Activated CD8-positive, alpha-beta memory T cell treated with anti-CD3 and anti-CD28 coated beads, Interleukin-2, amount 10 ng/mL, durations not matched to agents 7 days and 5 days (primary cell): ENCODE measurements at regions not wholly inside any gene's neighbourhood (a gene's known extent, or its start where the extent isn't known, plus 50 kb on each side); places are given as distances from the start of the nearest gene placed in this dataset.
"Not testable (repeated sequence)": the region's sequence is repeated elsewhere in the genome, so short reads cannot be mapped to it uniquely, and the experiment has no call there.

ENCODE experiments used
- ATAC-seq: fragments of 150-1000 bp; cut with Tn5 transposase; one replicate; pipeline ENCODE4 v1.10.0; 2021; ENCODE audit warnings: moderate library complexity
- CTCF ChIA-PET: fragments of 350-600 bp; sonication (Branson Sonifier 250); formaldehyde crosslinking; loops from one replicate; lab custom pipeline; 2021; ENCODE audit warnings: antibody characterized with exemption; lab: Charles Lee
- DNase-seq: peaks from one replicate; pipeline ENCODE4 v3.0.0-alpha.2; 2020
- H3K27ac Mint-ChIP-seq: one replicate; pipeline ENCODE4 v1.8.0; 2021; ENCODE audit warnings: mild to moderate bottlenecking, mixed read lengths
- H3K27me3 Mint-ChIP-seq: one replicate; pipeline ENCODE4 v1.8.0; 2021; ENCODE audit warnings: mixed read lengths
- H3K36me3 Mint-ChIP-seq: one replicate; pipeline ENCODE4 v1.8.0; 2021; ENCODE audit warnings: mild to moderate bottlenecking, mixed read lengths
- H3K4me1 Mint-ChIP-seq: one replicate; pipeline ENCODE4 v1.8.0; 2021; ENCODE audit warnings: mixed read lengths
- H3K4me3 Mint-ChIP-seq: one replicate; pipeline ENCODE4 v1.8.0; 2021; ENCODE audit warnings: mild to moderate bottlenecking, moderate library complexity, mixed read lengths
- H3K9me3 Mint-ChIP-seq: one replicate; pipeline ENCODE4 v1.8.0; 2022; ENCODE audit warnings: low read depth, mixed read lengths

DNA sequence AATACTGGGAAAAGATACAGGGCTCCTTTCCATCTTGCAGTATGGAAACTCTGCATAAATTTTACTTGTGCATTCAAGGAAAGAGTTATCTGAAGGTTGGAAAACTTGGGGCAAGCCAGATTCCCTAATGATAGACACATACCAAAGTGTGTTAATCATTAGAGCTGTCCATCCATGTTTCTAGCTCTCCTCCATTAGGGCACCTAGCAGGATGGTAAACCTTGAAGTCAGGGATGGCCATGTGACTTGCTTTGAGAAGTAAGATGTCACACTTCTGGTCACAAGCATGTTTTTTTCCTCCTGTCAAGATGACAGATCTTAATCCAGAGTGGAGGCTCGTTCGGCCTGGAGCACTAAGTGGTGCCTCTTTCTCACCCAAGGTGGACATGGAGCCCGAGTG lies 241.9 kb upstream of the RUNX1 start:
- ATAC-seq (no peak), DNase-seq (no peak)
- CTCF ChIA-PET = no interaction called here
- H3K9me3 Mint-ChIP-seq = peaks cover 18% of the 10 kb centered on the region
- H3K27me3 Mint-ChIP-seq = peaks cover 5% of the 10 kb centered on the region
- no peak overlapping the region for H3K27ac Mint-ChIP-seq
- H3K4me3 Mint-ChIP-seq = no peak overlapping the region
- H3K4me1 Mint-ChIP-seq = no peaks in the 10 kb centered on the region
- peaks cover 3% of the 10 kb centered on the region for H3K36me3 Mint-ChIP-seq

GRCh38 chr21:35288238-35288637 lies 239.1 kb upstream of the RUNX1 start:
- peaks cover 3% of the 10 kb centered on the region for H3K36me3 Mint-ChIP-seq
- peaks cover 5% of the 10 kb centered on the region for H3K27me3 Mint-ChIP-seq
- CTCF ChIA-PET = no interaction called here
- H3K4me1 Mint-ChIP-seq = no peaks in the 10 kb centered on the region
- DNase-seq = no peak
- no peak for ATAC-seq
- no peak overlapping the region for H3K4me3 Mint-ChIP-seq
- no peak overlapping the region for H3K27ac Mint-ChIP-seq
- peaks cover 20% of the 10 kb centered on the region for H3K9me3 Mint-ChIP-seq

DNA sequence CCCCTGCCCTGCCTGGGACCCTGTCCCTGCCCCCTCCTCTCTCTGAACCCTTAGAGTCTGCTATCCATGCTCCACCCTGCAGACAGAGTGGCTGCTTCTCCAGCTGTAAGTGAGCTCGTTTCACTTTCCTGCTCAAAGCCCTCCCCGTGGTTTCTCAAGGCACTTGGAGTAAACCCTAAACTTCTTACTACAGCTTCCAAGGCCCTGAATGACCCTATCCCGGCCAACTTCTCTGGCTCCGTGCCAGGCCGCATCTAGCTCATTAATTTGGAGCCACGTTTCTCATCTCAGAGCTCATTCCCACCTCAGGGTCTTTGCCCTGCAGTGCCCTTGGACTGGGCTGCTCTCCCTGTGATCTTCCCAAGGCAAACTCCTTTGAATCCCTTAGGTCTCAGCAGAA lies 235.1 kb upstream of the RUNX1 start:
- H3K27ac Mint-ChIP-seq = no peak overlapping the region
- ATAC-seq (no peak), DNase-seq (no peak)
- peaks cover 5% of the 10 kb centered on the region for H3K27me3 Mint-ChIP-seq
- CTCF ChIA-PET = interaction anchor here (0.8 kb wide), 1 partner anchor 9 kb away, joined by 3 read pairs; no protein-coding TSS in a partner anchor
- H3K36me3 Mint-ChIP-seq = peaks cover 6% of the 10 kb centered on the region
- H3K4me3 Mint-ChIP-seq = no peak overlapping the region
- H3K9me3 Mint-ChIP-seq = peaks cover 20% of the 10 kb centered on the region
- no peaks in the 10 kb centered on the region for H3K4me1 Mint-ChIP-seq

DNA sequence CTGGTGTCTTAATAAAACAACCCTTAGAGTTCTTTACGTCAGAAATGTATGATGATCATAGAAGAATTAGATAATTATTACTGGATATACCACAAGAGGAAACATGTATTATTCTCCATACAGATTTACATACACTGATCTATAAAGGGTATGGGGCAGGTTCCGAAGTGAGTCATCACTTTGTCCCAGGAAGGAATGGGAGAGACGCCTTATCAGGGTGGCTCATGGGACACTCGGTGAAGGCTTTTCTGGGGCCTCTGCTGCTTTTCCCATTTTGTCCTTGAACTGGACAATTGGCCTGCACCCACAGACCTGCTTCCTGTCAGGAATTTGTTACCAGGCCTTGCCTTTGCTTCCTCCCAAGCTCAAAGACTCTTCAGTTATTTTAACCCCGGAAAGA lies 233.8 kb upstream of the RUNX1 start:
- CTCF ChIA-PET = no interaction called here
- Mint-ChIP-seq H3K4me1 (no peaks in the 10 kb centered on the region), H3K36me3 (peaks cover 4% of the 10 kb centered on the region), H3K27me3 (peaks cover 2% of the 10 kb centered on the region), H3K27ac (no peak overlapping the region), H3K9me3 (peaks cover 14% of the 10 kb centered on the region), H3K4me3 (no peak overlapping the region)
- DNase-seq (no peak), ATAC-seq (no peak)

- H3K4me3 Mint-ChIP-seq = no peak overlapping the region
- ATAC-seq = no peak
- no peak for DNase-seq
- CTCF ChIA-PET = no interaction called here
- no peaks in the 10 kb centered on the region for H3K4me1 Mint-ChIP-seq
- peaks cover 6% of the 10 kb centered on the region for H3K9me3 Mint-ChIP-seq
- peaks cover 2% of the 10 kb centered on the region for H3K36me3 Mint-ChIP-seq
- no peak overlapping the region for H3K27ac Mint-ChIP-seq
- peaks cover 2% of the 10 kb centered on the region for H3K27me3 Mint-ChIP-seq
Measured at GRCh38 chr21:35281956-35282355, 232.9 kb upstream of the RUNX1 start.

GRCh38 chr21:35280231-35280630 lies 231.1 kb upstream of the RUNX1 start:
- peaks cover 5% of the 10 kb centered on the region for H3K27me3 Mint-ChIP-seq
- H3K36me3 Mint-ChIP-seq = peaks cover 2% of the 10 kb centered on the region
- DNase-seq (no peak), ATAC-seq (no peak)
- no peaks in the 10 kb centered on the region for H3K9me3 Mint-ChIP-seq
- H3K4me1 Mint-ChIP-seq = peaks cover 1% of the 10 kb centered on the region
- CTCF ChIA-PET = no interaction called here
- H3K27ac Mint-ChIP-seq = no peak overlapping the region
- no peak overlapping the region for H3K4me3 Mint-ChIP-seq

DNA sequence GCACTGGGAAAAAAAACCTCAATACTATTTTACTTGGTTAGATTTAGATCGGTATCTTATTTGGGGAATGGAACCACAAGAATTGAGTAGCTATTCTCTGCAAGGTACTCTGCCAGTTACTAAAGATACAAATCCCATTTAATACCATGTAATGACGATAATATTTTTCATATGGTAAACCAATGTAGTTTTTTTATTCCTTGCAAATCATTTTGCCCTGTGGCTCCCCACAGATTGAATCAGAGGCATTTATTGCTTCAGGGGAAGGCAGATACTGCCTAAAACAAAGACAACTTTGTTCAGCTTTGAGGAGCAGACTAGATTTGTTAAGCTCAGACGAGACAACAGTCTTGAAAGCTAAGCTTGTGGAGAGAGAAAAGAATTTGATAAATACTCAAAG lies 226.7 kb upstream of the RUNX1 start:
- ATAC-seq = no peak
- Mint-ChIP-seq H3K9me3 (no peaks in the 10 kb centered on the region), H3K27ac (no peak overlapping the region), H3K4me1 (peaks cover 1% of the 10 kb centered on the region), H3K4me3 (no peak overlapping the region), H3K36me3 (peaks cover 2% of the 10 kb centered on the region), H3K27me3 (peaks cover 5% of the 10 kb centered on the region)
- CTCF ChIA-PET = interaction anchor here (0.7 to 1.1 kb wide), 2 partner anchors 8 to 499 kb away, joined by 3 read pairs; no protein-coding TSS in a partner anchor
- no peak for DNase-seq

DNA sequence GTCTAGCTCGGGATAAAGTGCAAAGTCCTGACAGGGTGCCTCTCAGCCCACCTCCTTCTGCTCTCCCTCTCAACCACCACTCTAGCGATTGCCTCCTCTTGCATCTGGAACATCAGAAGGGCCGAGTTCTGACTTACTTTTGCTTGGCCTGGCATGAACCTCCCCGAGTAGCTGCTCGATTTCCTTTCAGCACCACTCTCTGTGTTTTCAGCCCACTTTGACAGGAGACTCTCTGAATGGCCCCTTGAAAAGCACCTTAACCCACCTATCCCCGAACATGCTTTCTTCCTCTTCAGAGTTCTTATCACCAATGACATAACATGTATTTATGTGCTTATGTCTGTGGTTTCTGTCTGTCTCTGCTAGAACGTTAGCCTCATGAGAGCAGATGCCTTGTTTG lies 225.8 kb upstream of the RUNX1 start:
- no peak overlapping the region for H3K4me3 Mint-ChIP-seq
- CTCF ChIA-PET = interaction anchor here (1.1 kb wide), 1 partner anchor 9 kb away, joined by 3 read pairs; no protein-coding TSS in a partner anchor
- H3K36me3 Mint-ChIP-seq = peaks cover 2% of the 10 kb centered on the region
- H3K27ac Mint-ChIP-seq = no peak overlapping the region
- H3K27me3 Mint-ChIP-seq = peaks cover 4% of the 10 kb centered on the region
- peaks cover 1% of the 10 kb centered on the region for H3K4me1 Mint-ChIP-seq
- ATAC-seq (no peak), DNase-seq (no peak)
- H3K9me3 Mint-ChIP-seq = no peaks in the 10 kb centered on the region

DNA sequence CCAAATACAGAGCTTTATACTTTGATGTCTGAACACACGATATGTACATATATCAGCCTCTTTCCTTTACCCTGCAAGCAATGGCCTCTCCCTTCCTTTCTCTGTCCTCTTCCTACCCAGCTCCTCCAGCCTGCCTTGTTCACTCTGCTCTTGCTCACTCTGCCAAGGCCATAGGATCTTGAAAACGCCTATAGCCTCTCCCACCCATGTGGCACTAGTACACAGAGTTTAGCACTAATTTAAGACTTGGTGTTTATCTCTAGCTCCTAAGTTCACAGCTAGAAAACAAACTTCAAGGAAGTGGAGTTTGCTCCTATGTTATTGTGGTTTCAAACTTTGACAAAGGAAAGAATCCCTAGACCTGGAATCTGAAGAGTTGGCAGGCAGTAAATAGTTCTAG lies 225.0 kb upstream of the RUNX1 start:
- no peak for DNase-seq
- H3K9me3 Mint-ChIP-seq = peaks cover 3% of the 10 kb centered on the region
- no peak overlapping the region for H3K4me3 Mint-ChIP-seq
- H3K4me1 Mint-ChIP-seq = peaks cover 1% of the 10 kb centered on the region
- no peak overlapping the region for H3K27ac Mint-ChIP-seq
- ATAC-seq = no peak
- H3K27me3 Mint-ChIP-seq = peaks cover 2% of the 10 kb centered on the region
- no peaks in the 10 kb centered on the region for H3K36me3 Mint-ChIP-seq
- CTCF ChIA-PET = no interaction called here

DNA sequence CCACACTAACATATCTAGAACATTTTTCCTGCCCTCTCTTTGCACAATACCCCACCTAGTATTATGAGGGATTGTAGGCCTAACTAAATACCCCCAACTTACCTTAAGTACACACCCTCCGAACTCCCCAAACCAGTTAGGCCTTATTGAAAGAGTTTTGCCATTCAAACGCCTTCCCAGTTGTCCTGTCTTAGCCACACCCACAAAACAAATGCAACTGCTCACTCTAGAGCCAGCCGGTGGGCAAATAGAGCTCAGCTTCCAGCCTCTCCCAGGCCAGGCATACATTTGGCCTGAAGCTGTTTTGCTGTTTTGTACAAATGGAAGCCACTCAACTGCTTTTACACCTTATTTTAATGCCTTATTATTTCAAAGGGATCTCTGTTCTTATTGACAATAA lies 224.2 kb upstream of the RUNX1 start:
- no peak for ATAC-seq
- Mint-ChIP-seq H3K4me1 (peaks cover 1% of the 10 kb centered on the region), H3K36me3 (no peaks in the 10 kb centered on the region), H3K9me3 (peaks cover 3% of the 10 kb centered on the region), H3K27ac (peak overlapping the region; percentile 18), H3K4me3 (no peak overlapping the region), H3K27me3 (peaks cover 2% of the 10 kb centered on the region)
- no peak for DNase-seq
- CTCF ChIA-PET = no interaction called here

- H3K36me3 Mint-ChIP-seq, H3K27ac Mint-ChIP-seq, ATAC-seq, H3K9me3 Mint-ChIP-seq, DNase-seq, H3K27me3 Mint-ChIP-seq, H3K4me1 Mint-ChIP-seq, H3K4me3 Mint-ChIP-seq, CTCF ChIA-PET: not testable (repeated sequence)
Measured at GRCh38 chr21:35271344-35272118, 222.4 kb upstream of the RUNX1 start.

GRCh38 chr21:35268817-35269216 lies 219.7 kb upstream of the RUNX1 start:
- ATAC-seq (no peak), DNase-seq (no peak)
- CTCF ChIA-PET = no interaction called here
- H3K27me3 Mint-ChIP-seq = peaks cover 7% of the 10 kb centered on the region
- no peak overlapping the region for H3K4me3 Mint-ChIP-seq
- H3K4me1 Mint-ChIP-seq = no peaks in the 10 kb centered on the region
- peaks cover 6% of the 10 kb centered on the region for H3K9me3 Mint-ChIP-seq
- H3K36me3 Mint-ChIP-seq = no peaks in the 10 kb centered on the region
- no peak overlapping the region for H3K27ac Mint-ChIP-seq

DNA sequence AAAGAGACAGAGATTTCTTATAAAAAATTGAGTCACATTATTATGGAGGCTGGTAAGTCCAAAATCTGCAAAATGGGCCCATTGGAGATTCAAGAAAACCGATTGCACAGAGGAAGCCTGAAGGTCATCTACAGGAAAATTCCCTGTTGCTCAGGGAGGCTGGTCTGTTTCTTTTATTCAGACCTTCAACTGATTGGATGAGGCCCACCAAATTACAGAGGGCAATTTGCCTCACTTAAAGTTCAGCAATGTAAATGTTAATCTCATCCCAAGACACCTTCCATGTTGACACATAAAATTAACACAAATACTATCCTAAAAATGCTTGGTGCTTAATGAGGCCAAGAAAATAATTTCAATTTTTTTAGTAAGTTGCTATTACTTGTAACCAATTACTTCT lies 219.2 kb upstream of the RUNX1 start:
- peaks cover 6% of the 10 kb centered on the region for H3K9me3 Mint-ChIP-seq
- no peaks in the 10 kb centered on the region for H3K4me1 Mint-ChIP-seq
- H3K4me3 Mint-ChIP-seq = no peak overlapping the region
- peaks cover 7% of the 10 kb centered on the region for H3K27me3 Mint-ChIP-seq
- ATAC-seq (no peak), DNase-seq (no peak)
- H3K36me3 Mint-ChIP-seq = no peaks in the 10 kb centered on the region
- H3K27ac Mint-ChIP-seq = no peak overlapping the region
- CTCF ChIA-PET = no interaction called here

DNA sequence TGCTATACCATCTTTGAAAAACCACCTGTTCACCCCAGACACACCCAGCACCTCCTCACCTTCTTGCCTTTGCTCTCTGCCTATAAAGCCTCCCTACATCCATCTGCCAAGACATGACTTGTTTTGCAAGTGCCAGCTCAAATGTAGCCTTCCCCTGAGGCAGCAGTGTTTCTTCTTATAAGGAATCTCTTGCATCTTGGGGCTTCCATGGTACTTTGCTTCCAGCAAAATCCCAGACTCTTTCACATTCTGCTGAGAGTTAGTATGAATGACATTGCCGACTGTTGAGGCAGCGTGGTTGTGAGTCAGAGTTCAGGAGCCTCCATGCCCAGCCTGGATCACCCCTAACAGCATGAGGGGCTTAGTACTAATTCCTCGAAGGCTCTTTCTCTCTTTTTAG lies 217.4 kb upstream of the RUNX1 start:
- Mint-ChIP-seq H3K27ac (no peak overlapping the region), H3K4me3 (no peak overlapping the region), H3K36me3 (no peaks in the 10 kb centered on the region), H3K27me3 (peaks cover 7% of the 10 kb centered on the region), H3K9me3 (peaks cover 6% of the 10 kb centered on the region), H3K4me1 (no peaks in the 10 kb centered on the region)
- no peak for DNase-seq
- CTCF ChIA-PET = no interaction called here
- ATAC-seq = no peak
